Keratinocyte (primary cell): ENCODE measurements at regions not wholly inside any gene's neighbourhood (a gene's known extent, or its start where the extent isn't known, plus 50 kb on each side); places are given as distances from the start of the nearest gene placed in this dataset.

ENCODE experiments used
- DNase-seq: peaks from one replicate; pipeline ENCODE4 v3.0.0-alpha.2; 2011; ENCODE audit warnings: low read depth, missing footprints, low spot score
- FAIRE-seq: peaks from 2 replicates; lab custom pipeline; 2011; peaks lifted over from hg19 to GRCh38; lab: Jason Lieb, UNC
- H2AFZ ChIP-seq: 2 replicates; pipeline ENCODE4 v1.6.0; 2012; ENCODE audit warnings: low read length, control low read depth, inconsistent platforms; ENCODE audit not compliant: control insufficient read depth
- H3K27ac ChIP-seq: 2 replicates; pipeline ENCODE4 v1.5.1; 2011; ENCODE audit warnings: low read length; ENCODE audit not compliant: control insufficient read depth, insufficient read depth
- H3K27me3 ChIP-seq: 3 replicates; pipeline ENCODE4 v1.6.0; 2011; ENCODE audit warnings: low read length; ENCODE audit not compliant: control insufficient read depth, insufficient read depth; ENCODE audit errors: extremely low read depth
- H3K36me3 ChIP-seq, 2 experiments: 2 replicates in 1 of 2; 3 replicates in 1 of 2; pipeline ENCODE4 v1.5.1; 2011; ENCODE audit warnings: low read length in 2 of 2, mild to moderate bottlenecking in 1 of 2; ENCODE audit not compliant: control insufficient read depth in 2 of 2, insufficient read depth in 2 of 2; ENCODE audit errors: extremely low read depth in 1 of 2
- H3K4me1 ChIP-seq: 3 replicates; pipeline ENCODE4 v1.5.1; 2011; ENCODE audit warnings: low read length; ENCODE audit not compliant: control insufficient read depth, insufficient read depth; ENCODE audit errors: extremely low read depth
- H3K4me2 ChIP-seq: 3 replicates; pipeline ENCODE4 v1.6.0; 2011; ENCODE audit warnings: low read depth, low read length; ENCODE audit not compliant: control insufficient read depth, insufficient read depth; ENCODE audit errors: extremely low read depth
- H3K4me3 ChIP-seq, 3 experiments: fragments of 200-600 bp in 1 of 3; sonication (generic) in 1 of 3; 2 replicates in 2 of 3; 3 replicates in 1 of 3; pipeline ENCODE4 v1.5.1; 2011 to 2016; ENCODE audit warnings: low read length in 3 of 3, mild to moderate bottlenecking in 3 of 3, control low read depth in 2 of 3, inconsistent platforms in 1 of 3, low read depth in 1 of 3, mixed read lengths in 1 of 3, mixed run types in 1 of 3, moderate library complexity in 1 of 3; ENCODE audit not compliant: control insufficient read depth in 2 of 3, insufficient read depth in 2 of 3; ENCODE audit errors: extremely low read depth in 1 of 3
- H3K79me2 ChIP-seq: 2 replicates; pipeline ENCODE4 v1.6.0; 2012; ENCODE audit warnings: low read length; ENCODE audit not compliant: control insufficient read depth, insufficient read depth
- H3K9ac ChIP-seq: 3 replicates; pipeline ENCODE4 v1.6.0; 2011; ENCODE audit warnings: low read length; ENCODE audit not compliant: control insufficient read depth, insufficient read depth; ENCODE audit errors: extremely low read depth
- H3K9me1 ChIP-seq: 3 replicates; pipeline ENCODE4 v1.6.0; 2011; ENCODE audit warnings: low read length; ENCODE audit not compliant: control insufficient read depth, insufficient read depth; ENCODE audit errors: extremely low read depth
- H3K9me3 ChIP-seq: 2 replicates; pipeline ENCODE4 v1.5.1; 2012; ENCODE audit warnings: low read depth, low read length; ENCODE audit not compliant: control insufficient read depth
- H4K20me1 ChIP-seq: 3 replicates; pipeline ENCODE4 v1.6.0; 2011; ENCODE audit warnings: low read length; ENCODE audit not compliant: control insufficient read depth, insufficient read depth; ENCODE audit errors: extremely low read depth
- CTCF ChIP-seq, 3 experiments: IDR thresholded peaks in 1 of 3; conservative IDR thresholded peaks in 1 of 3; optimal IDR thresholded peaks in 1 of 3; 2 replicates in 2 of 3; 3 replicates in 1 of 3; pipeline versions ENCODE3 to v1.5.1; 2011; ENCODE audit warnings: low read length in 3 of 3, mild to moderate bottlenecking in 3 of 3, moderate library complexity in 2 of 3, control low read depth in 1 of 3, inconsistent platforms in 1 of 3; ENCODE audit not compliant: insufficient read depth in 2 of 3; ENCODE audit errors: extremely low read depth in 1 of 3
- EZH2 ChIP-seq: IDR thresholded peaks from one replicate; pipeline ENCODE4 v1.6.1; 2012; ENCODE audit warnings: inconsistent platforms, mild to moderate bottlenecking, low read length, moderate library complexity
- dilution Hi-C: fragments of 300-500 bp; cut with MboI; formaldehyde crosslinking; loops from one replicate; pipeline ENCODE4 v1.7.0; 2020; ENCODE audit warnings: low sequenced_read_pairs; ENCODE audit not compliant: extremely low pct_ligation_motif_present

- no peak for FAIRE-seq
Measured at GRCh38 chr4:137427411-137427810, 104.9 kb downstream of the PCDH18 start.

GRCh38 chr4:137425281-137425680, 107.0 kb downstream of the PCDH18 start:
- Histone ChIP-seq H3K9me1 (no peaks in the 10 kb centered on the region), H3K36me3 (no peaks in the 10 kb centered on the region), H3K9ac (no peak overlapping the region), H3K27ac (no peak overlapping the region), H3K4me2 (no peak overlapping the region), H3K4me1 (no peaks in the 10 kb centered on the region), H2AFZ (no peak overlapping the region), H3K4me3 (no peak overlapping the region), H3K27me3 (no peaks in the 10 kb centered on the region), H3K79me2 (no peaks in the 10 kb centered on the region), H4K20me1 (no peaks in the 10 kb centered on the region), H3K9me3 (no peaks in the 10 kb centered on the region)
- DNase-seq (no peak), FAIRE-seq (no peak)
- dilution Hi-C loops: no loop called here
- TF ChIP-seq CTCF (optimal IDR thresholded peaks at IDR 0.05 in 1 of 3, IDR thresholded peaks at IDR 0.05 in 1 of 3, conservative IDR thresholded peaks at IDR 0.05 in 1 of 3; ENCODE audit: extremely low read depth in 1 of 3, insufficient read depth in 2 of 3, low read length in 3 of 3) (no peak), EZH2 (no peak)

More at GRCh38 chr4:137427411-137427810, 104.9 kb downstream of the PCDH18 start:
- H3K4me3 ChIP-seq: no peak overlapping the region
- no peak overlapping the region for H2AFZ ChIP-seq
- no peaks in the 10 kb centered on the region for H3K4me1 ChIP-seq
- no peaks in the 10 kb centered on the region for H3K27me3 ChIP-seq
- no peak for DNase-seq
- H3K4me2 ChIP-seq: no peak overlapping the region
- H3K9me1 ChIP-seq: no peaks in the 10 kb centered on the region
- dilution Hi-C loops: no loop called here
- TF ChIP-seq CTCF (optimal IDR thresholded peaks at IDR 0.05 in 1 of 3, IDR thresholded peaks at IDR 0.05 in 1 of 3, conservative IDR thresholded peaks at IDR 0.05 in 1 of 3; ENCODE audit: extremely low read depth in 1 of 3, insufficient read depth in 2 of 3, low read length in 3 of 3): no peak
- no peaks in the 10 kb centered on the region for H4K20me1 ChIP-seq
- no peaks in the 10 kb centered on the region for H3K79me2 ChIP-seq
- H3K27ac ChIP-seq: no peak overlapping the region
- no peaks in the 10 kb centered on the region for H3K36me3 ChIP-seq
- H3K9me3 ChIP-seq: no peaks in the 10 kb centered on the region
- no peak overlapping the region for H3K9ac ChIP-seq
